ENCODE measurements at regions not wholly inside any gene's neighbourhood (a gene's known extent, or its start where the extent isn't known, plus 50 kb on each side); places are given as distances from the start of the nearest gene placed in this dataset.

- no peak for DNase-seq
Observed at GRCh38 chr2:19538411-19538963, 180.1 kb upstream of the OSR1 start.

- no peak for DNase-seq
Observed at GRCh38 chr2:19536136-19536535, 177.7 kb upstream of the OSR1 start.

- no peak for DNase-seq
Observed at GRCh38 chr2:19532547-19533196, 174.2 kb upstream of the OSR1 start.

- peak; percentile 80 for DNase-seq
Observed at GRCh38 chr2:19529677-19530076, 171.3 kb upstream of the OSR1 start.

- no peak for DNase-seq
Observed at GRCh38 chr2:19527771-19528170, 169.3 kb upstream of the OSR1 start.

- DNase-seq = no peak
Observed at GRCh38 chr2:19525313-19525712, 166.9 kb upstream of the OSR1 start.

- DNase-seq = no peak
Observed at GRCh38 chr2:19519045-19519444, 160.6 kb upstream of the OSR1 start.

- no peak for DNase-seq
Observed at GRCh38 chr2:19507137-19507536, 148.7 kb upstream of the OSR1 start.

GRCh38 chr2:19505199-19506136, 147.0 kb upstream of the OSR1 start:
- peak; percentile 22 for DNase-seq

- peak; percentile 61 for DNase-seq
Observed at GRCh38 chr2:19504400-19505198, 146.2 kb upstream of the OSR1 start.

- no peak for DNase-seq
Observed at GRCh38 chr2:19503915-19504314, 145.5 kb upstream of the OSR1 start.

- no peak for DNase-seq
Observed at GRCh38 chr2:19503406-19503805, 145.0 kb upstream of the OSR1 start.

- DNase-seq = no peak
Observed at GRCh38 chr2:19500126-19500525, 141.7 kb upstream of the OSR1 start.

- DNase-seq = no peak
Observed at GRCh38 chr2:19496646-19497045, 138.2 kb upstream of the OSR1 start.

- DNase-seq = no peak
Observed at GRCh38 chr2:19494241-19494640, 135.8 kb upstream of the OSR1 start.

- no peak for DNase-seq
Observed at GRCh38 chr2:19491796-19492195, 133.4 kb upstream of the OSR1 start.

GRCh38 chr2:19490846-19491435, 132.5 kb upstream of the OSR1 start:
- no peak for DNase-seq

- DNase-seq = no peak
Observed at GRCh38 chr2:19488009-19488691, 129.7 kb upstream of the OSR1 start.

- no peak for DNase-seq
Observed at GRCh38 chr2:19484736-19485135, 126.3 kb upstream of the OSR1 start.

GRCh38 chr2:19480673-19481072, 122.2 kb upstream of the OSR1 start:
- no peak for DNase-seq

- DNase-seq = no peak
Observed at GRCh38 chr2:19479666-19480065, 121.2 kb upstream of the OSR1 start.

GRCh38 chr2:19478409-19478808, 120.0 kb upstream of the OSR1 start:
- no peak for DNase-seq
